Panc1 (cell line): ENCODE measurements at regions not wholly inside any gene's neighbourhood (a gene's known extent, or its start where the extent isn't known, plus 50 kb on each side); places are given as distances from the start of the nearest gene placed in this dataset.

Source experiments
- CTCF ChIP-seq: fragments of 450-650 bp; IDR thresholded peaks from 2 replicates; pipeline ENCODE4 v1.5.1; 2017; ENCODE audit warnings: mild to moderate bottlenecking
- POLR2AphosphoS5 ChIP-seq: IDR thresholded peaks from 2 replicates; pipeline ENCODE4 v1.6.1; 2012; ENCODE audit warnings: mild to moderate bottlenecking, low read depth, low read length, moderate library complexity
- SIN3A ChIP-seq: IDR thresholded peaks from 2 replicates; pipeline ENCODE4 v1.6.1; 2012; ENCODE audit warnings: low read depth, mild to moderate bottlenecking, low read length, moderate library complexity, borderline replicate concordance; ENCODE audit not compliant: insufficient read depth
- TCF7L2 ChIP-seq: IDR thresholded peaks from 2 replicates; pipeline ENCODE4 v1.6.1; 2011; ENCODE audit warnings: mild to moderate bottlenecking, low read depth, low read length, inconsistent platforms
- TF ChIP-seq, protein P1 (sequence below), 2 experiments: IDR thresholded peaks; 2 replicates each; pipeline ENCODE4 v1.6.1; 2011 to 2012; ENCODE audit warnings: low read depth in 2 of 2, control low read depth in 1 of 2, low read length in 1 of 2, mild to moderate bottlenecking in 1 of 2, moderate library complexity in 1 of 2; ENCODE audit not compliant: insufficient read depth in 1 of 2

- TF ChIP-seq CTCF: no peak
- no peak for TF ChIP-seq POLR2AphosphoS5
- TF ChIP-seq, protein P1, sequence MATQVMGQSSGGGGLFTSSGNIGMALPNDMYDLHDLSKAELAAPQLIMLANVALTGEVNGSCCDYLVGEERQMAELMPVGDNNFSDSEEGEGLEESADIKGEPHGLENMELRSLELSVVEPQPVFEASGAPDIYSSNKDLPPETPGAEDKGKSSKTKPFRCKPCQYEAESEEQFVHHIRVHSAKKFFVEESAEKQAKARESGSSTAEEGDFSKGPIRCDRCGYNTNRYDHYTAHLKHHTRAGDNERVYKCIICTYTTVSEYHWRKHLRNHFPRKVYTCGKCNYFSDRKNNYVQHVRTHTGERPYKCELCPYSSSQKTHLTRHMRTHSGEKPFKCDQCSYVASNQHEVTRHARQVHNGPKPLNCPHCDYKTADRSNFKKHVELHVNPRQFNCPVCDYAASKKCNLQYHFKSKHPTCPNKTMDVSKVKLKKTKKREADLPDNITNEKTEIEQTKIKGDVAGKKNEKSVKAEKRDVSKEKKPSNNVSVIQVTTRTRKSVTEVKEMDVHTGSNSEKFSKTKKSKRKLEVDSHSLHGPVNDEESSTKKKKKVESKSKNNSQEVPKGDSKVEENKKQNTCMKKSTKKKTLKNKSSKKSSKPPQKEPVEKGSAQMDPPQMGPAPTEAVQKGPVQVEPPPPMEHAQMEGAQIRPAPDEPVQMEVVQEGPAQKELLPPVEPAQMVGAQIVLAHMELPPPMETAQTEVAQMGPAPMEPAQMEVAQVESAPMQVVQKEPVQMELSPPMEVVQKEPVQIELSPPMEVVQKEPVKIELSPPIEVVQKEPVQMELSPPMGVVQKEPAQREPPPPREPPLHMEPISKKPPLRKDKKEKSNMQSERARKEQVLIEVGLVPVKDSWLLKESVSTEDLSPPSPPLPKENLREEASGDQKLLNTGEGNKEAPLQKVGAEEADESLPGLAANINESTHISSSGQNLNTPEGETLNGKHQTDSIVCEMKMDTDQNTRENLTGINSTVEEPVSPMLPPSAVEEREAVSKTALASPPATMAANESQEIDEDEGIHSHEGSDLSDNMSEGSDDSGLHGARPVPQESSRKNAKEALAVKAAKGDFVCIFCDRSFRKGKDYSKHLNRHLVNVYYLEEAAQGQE (IDR thresholded peaks at IDR 0.05; ENCODE audit: insufficient read depth in 1 of 2, low read depth in 2 of 2, low read length in 1 of 2): no peak
- no peak for TF ChIP-seq SIN3A
- no peak for TF ChIP-seq TCF7L2
Measured at GRCh38 chr3:106398891-106399600, 530.2 kb upstream of the CBLB start.
